ENCODE measurements at regions not wholly inside any gene's neighbourhood (a gene's known extent, or its start where the extent isn't known, plus 50 kb on each side); places are given as distances from the start of the nearest gene placed in this dataset.

GRCh38 chr9:73050887-73051550 is 98.2 kb upstream of the ALDH1A1 start:
- POLR2A ChIA-PET: no interaction called here

GRCh38 chr9:73050065-73050816 is 97.4 kb upstream of the ALDH1A1 start:
- no peak for DNase-seq (ENCODE audit: low spot score)
- no peaks in the 10 kb centered on the region for H3K9me3 Mint-ChIP-seq

More at GRCh38 chr9:73050887-73051550, 98.2 kb upstream of the ALDH1A1 start:
- ATAC-seq: peak; percentile 80
- peak; percentile 42 for DNase-seq (ENCODE audit: low spot score)
- Mint-ChIP-seq H3K27ac (peak overlapping the region; percentile 57; the same call in 1 of the 2 replicates), H3K4me3 (peak overlapping the region; percentile 16; the same call in 1 of the 2 replicates), H3K27me3 (ENCODE audit: low read depth) (no peaks in the 10 kb centered on the region), H3K4me1 (peaks cover 42% of the 10 kb centered on the region), H3K36me3 (no peaks in the 10 kb centered on the region), H3K9me3 (no peaks in the 10 kb centered on the region)
- CTCF ChIA-PET: interaction anchor here (0.7 to 2.6 kb wide), 4 partner anchors 10 to 41 kb away, joined by 3 to 10 read pairs (median 4); no protein-coding TSS in a partner anchor
- no peak for TF ChIP-seq ZNF317 (CRISPR knock-in tag; IDR thresholded peaks at IDR 0.05; ENCODE audit: borderline replicate concordance, low read depth)
- TF ChIP-seq GABPB1 (CRISPR knock-in tag; IDR thresholded peaks at IDR 0.05): peak; percentile 92

GRCh38 chr9:73049280-73049679 is 96.4 kb upstream of the ALDH1A1 start:
- ChIA-PET POLR2A (no interaction called here), CTCF (interaction anchor here (1.4 to 2.6 kb wide), 2 partner anchors 11 to 27 kb away, joined by 4 to 10 read pairs; no protein-coding TSS in a partner anchor)
- Mint-ChIP-seq H3K36me3 (no peaks in the 10 kb centered on the region), H3K27ac (no peak overlapping the region), H3K4me3 (no peak overlapping the region), H3K4me1 (peaks cover 42% of the 10 kb centered on the region), H3K27me3 (ENCODE audit: low read depth) (no peaks in the 10 kb centered on the region), H3K9me3 (no peaks in the 10 kb centered on the region)
- TF ChIP-seq IRF2 (CRISPR knock-in tag; IDR thresholded peaks at IDR 0.05; ENCODE audit: borderline replicate concordance, low read depth) (no peak), ZNF281 (CRISPR knock-in tag; IDR thresholded peaks at IDR 0.05) (no peak), RELA (CRISPR knock-in tag; IDR thresholded peaks at IDR 0.05; ENCODE audit: borderline replicate concordance) (no peak), ELF4 (CRISPR knock-in tag; IDR thresholded peaks at IDR 0.05; ENCODE audit: low read depth) (no peak), MLX (CRISPR knock-in tag; IDR thresholded peaks at IDR 0.05) (no peak), EMX1 (CRISPR knock-in tag; IDR thresholded peaks at IDR 0.05) (no peak), ZMAT4 (CRISPR knock-in tag; IDR thresholded peaks at IDR 0.05) (no peak), TEAD4 (CRISPR knock-in tag; IDR thresholded peaks at IDR 0.05) (no peak), ZNF423 (CRISPR knock-in tag; IDR thresholded peaks at IDR 0.05) (no peak), OVOL2 (CRISPR knock-in tag; IDR thresholded peaks at IDR 0.05; ENCODE audit: borderline replicate concordance) (no peak)
- TF ChIP-seq, protein P1, sequence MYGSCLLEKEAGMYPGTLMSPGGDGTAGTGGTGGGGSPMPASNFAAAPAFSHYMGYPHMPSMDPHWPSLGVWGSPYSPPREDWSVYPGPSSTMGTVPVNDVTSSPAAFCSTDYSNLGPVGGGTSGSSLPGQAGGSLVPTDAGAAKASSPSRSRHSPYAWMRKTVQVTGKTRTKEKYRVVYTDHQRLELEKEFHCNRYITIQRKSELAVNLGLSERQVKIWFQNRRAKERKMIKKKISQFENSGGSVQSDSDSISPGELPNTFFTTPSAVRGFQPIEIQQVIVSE (CRISPR knock-in tag; IDR thresholded peaks at IDR 0.05; ENCODE audit: borderline replicate concordance): no peak
- TF ChIP-seq, protein P2, sequence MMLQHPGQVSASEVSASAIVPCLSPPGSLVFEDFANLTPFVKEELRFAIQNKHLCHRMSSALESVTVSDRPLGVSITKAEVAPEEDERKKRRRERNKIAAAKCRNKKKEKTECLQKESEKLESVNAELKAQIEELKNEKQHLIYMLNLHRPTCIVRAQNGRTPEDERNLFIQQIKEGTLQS (CRISPR knock-in tag; conservative IDR thresholded peaks at IDR 0.05): no peak
- TF ChIP-seq, protein P3, sequence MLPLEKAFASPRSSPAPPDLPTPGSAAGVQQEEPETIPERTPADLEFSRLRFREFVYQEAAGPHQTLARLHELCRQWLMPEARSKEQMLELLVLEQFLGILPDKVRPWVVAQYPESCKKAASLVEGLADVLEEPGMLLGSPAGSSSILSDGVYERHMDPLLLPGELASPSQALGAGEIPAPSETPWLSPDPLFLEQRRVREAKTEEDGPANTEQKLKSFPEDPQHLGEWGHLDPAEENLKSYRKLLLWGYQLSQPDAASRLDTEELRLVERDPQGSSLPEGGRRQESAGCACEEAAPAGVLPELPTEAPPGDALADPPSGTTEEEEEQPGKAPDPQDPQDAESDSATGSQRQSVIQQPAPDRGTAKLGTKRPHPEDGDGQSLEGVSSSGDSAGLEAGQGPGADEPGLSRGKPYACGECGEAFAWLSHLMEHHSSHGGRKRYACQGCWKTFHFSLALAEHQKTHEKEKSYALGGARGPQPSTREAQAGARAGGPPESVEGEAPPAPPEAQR (CRISPR knock-in tag; IDR thresholded peaks at IDR 0.05): no peak
- TF ChIP-seq, protein P4, sequence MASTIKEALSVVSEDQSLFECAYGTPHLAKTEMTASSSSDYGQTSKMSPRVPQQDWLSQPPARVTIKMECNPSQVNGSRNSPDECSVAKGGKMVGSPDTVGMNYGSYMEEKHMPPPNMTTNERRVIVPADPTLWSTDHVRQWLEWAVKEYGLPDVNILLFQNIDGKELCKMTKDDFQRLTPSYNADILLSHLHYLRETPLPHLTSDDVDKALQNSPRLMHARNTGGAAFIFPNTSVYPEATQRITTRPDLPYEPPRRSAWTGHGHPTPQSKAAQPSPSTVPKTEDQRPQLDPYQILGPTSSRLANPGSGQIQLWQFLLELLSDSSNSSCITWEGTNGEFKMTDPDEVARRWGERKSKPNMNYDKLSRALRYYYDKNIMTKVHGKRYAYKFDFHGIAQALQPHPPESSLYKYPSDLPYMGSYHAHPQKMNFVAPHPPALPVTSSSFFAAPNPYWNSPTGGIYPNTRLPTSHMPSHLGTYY (CRISPR knock-in tag; IDR thresholded peaks at IDR 0.05): no peak
- DNase-seq (ENCODE audit: low spot score): no peak
- ATAC-seq: no peak

More at GRCh38 chr9:73050065-73050816, 97.4 kb upstream of the ALDH1A1 start:
- 0 out of 2 replicates have a peak overlapping the region, but pooled peaks have one; percentile 65 for H3K27ac Mint-ChIP-seq
- POLR2A ChIA-PET: no interaction called here
- no peak overlapping the region for H3K4me3 Mint-ChIP-seq
- CTCF ChIA-PET: interaction anchor here (0.7 to 2.6 kb wide), 5 partner anchors 10 to 193 kb away, joined by 3 to 10 read pairs (median 4); no protein-coding TSS in a partner anchor
- peaks cover 42% of the 10 kb centered on the region for H3K4me1 Mint-ChIP-seq
- TF ChIP-seq ZNF138 (CRISPR knock-in tag; conservative IDR thresholded peaks at IDR 0.05): no peak
- no peak for TF ChIP-seq NR2C2 (CRISPR knock-in tag; IDR thresholded peaks at IDR 0.05)
- TF ChIP-seq RELA (CRISPR knock-in tag; IDR thresholded peaks at IDR 0.05; ENCODE audit: borderline replicate concordance): no peak
- TF ChIP-seq RORB (CRISPR knock-in tag; IDR thresholded peaks at IDR 0.05): no peak
- TF ChIP-seq, protein P3 (CRISPR knock-in tag; IDR thresholded peaks at IDR 0.05): no peak
- ATAC-seq: no peak
- no peaks in the 10 kb centered on the region for H3K36me3 Mint-ChIP-seq
- no peaks in the 10 kb centered on the region for H3K27me3 Mint-ChIP-seq (ENCODE audit: low read depth)

Data from WTC11 (cell line).